ENCODE measurements at regions not wholly inside any gene's neighbourhood (a gene's known extent, or its start where the extent isn't known, plus 50 kb on each side); places are given as distances from the start of the nearest gene placed in this dataset.

- no peak for TF ChIP-seq ZFP30 (CRISPR knock-in tag; IDR thresholded peaks at IDR 0.05)
- no peak for TF ChIP-seq ZFP3 (CRISPR knock-in tag; IDR thresholded peaks at IDR 0.05)
These were observed 83.4 kb upstream of the INPP4B start for GRCh38 chr4:142929526-142929925.

Measured in SK-N-SH treated with all-trans-retinoic acid at 6 μM for 48 hours (cell line).